GM21528 (cell line): ENCODE measurements at regions not wholly inside any gene's neighbourhood (a gene's known extent, or its start where the extent isn't known, plus 50 kb on each side); places are given as distances from the start of the nearest gene placed in this dataset.
"Not testable (repeated sequence)": the region's sequence is repeated elsewhere in the genome, so short reads cannot be mapped to it uniquely, and the experiment has no call there.

Experiments
- ATAC-seq: cut with Tn5 transposase; IDR thresholded peaks from one replicate; pipeline ENCODE4 v1.9.1; 2021; ENCODE audit warnings: mild to moderate bottlenecking, moderate library complexity; ENCODE audit not compliant: unreplicated experiment, low FRiP score

DNA sequence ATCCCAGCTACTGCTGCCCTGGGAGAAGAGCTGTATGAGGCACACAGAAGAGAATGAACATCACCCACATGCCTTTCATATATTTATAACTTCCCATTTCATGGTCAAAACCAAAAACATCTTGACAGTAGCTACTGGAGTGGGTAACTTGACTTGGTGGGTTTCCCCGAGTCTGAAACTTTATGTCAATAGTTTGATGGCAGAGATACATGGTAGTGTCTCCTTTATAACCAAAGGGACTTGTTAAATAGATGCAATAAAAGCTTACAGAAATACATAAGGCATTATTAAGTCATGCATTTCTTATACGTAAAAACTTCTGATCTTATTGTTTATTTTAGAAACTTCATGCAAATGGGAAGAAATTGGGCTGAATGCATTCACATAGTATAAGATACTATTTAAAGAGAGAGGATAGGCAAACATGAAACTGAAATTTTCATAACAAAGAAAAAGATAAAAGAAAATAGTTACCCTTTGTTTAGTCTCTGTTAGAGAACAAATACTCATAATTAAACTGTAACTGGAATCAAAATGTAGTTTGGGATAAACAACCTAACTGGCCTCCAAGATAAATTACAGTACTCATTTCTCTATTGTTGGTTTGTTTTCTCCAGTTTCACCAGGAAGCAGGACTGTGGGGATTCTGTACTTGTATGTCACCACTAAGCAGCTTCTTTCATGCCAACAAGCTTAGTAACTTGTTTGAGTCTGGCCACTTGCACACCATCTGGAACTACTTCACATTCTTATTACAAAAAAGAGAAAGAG lies 459.3 kb upstream of the MEF2C start:
- peak; percentile 37 for ATAC-seq

DNA sequence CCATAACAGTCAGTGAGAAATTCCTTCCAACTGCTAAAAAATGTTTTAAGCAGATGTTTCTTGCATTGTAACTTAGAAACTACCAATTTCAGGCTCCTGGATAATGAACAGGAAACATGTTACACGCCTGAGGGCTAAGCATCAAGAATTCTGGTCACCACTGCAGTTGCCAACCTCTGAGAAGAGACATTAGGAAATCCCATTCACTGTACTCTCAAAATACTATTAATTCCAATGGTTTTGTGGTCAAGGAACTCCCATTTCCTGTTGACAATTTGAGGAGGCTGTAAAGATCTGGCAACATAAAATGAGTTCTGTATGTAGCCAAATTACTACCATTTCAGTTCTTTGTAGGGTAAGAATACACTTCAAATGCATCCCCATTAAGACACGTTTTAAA lies 456.0 kb upstream of the MEF2C start:
- no peak for ATAC-seq

DNA sequence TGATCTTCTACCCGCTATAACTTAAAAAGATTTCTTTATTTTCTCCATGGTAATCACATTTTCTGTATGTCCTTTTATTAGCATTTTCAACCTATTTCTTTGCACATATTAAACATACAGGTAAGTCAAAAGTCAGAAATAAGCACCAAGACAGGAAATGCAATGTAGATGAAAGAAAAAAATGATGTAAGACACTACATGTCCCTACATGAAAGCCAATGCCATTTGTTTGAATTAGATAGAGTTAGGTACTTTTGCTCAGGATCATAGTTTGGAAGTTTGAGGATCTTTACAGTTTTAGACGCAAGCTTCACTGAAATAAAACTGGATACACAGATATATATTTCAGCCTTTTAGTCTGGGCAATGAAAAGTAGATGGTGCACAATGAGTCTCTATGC lies 453.1 kb upstream of the MEF2C start:
- ATAC-seq: no peak

DNA sequence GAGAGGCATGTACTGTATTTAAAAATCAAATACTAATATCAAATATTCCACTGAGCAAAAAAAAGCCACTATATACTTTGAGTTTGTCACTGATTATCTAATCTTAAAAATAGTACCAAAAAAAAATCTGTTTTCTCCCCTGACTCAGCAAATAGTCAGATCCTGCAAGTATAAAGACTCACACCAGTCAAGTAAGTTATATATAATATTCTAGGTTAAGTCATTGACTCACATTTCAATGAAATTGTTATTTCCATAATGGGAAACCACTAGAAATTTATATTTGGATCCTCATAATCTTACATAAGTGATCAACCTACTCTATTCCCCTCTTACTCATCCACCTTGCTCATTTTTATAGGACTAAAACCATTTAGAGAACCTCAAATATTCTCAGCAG lies 447.2 kb upstream of the MEF2C start:
- ATAC-seq: no peak

DNA sequence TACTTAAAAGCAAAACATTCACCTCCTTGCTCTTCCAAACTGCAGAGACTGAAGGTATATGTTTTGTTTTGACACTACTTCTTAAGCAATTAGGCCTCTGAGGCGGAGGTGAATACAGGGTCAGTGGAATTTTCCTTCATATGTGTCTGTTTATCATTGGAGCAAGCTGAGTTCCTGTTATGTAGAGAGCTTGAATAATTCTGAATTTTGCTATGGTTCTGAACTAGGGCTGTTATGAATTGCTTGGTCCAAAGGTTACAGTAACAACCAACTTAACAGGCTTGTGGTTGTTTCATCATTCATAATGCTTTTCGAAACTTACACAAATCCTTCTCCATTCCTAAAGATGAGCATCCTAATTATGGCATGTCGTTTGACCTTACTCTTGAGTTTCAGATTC lies 444.6 kb upstream of the MEF2C start:
- ATAC-seq: no peak

DNA sequence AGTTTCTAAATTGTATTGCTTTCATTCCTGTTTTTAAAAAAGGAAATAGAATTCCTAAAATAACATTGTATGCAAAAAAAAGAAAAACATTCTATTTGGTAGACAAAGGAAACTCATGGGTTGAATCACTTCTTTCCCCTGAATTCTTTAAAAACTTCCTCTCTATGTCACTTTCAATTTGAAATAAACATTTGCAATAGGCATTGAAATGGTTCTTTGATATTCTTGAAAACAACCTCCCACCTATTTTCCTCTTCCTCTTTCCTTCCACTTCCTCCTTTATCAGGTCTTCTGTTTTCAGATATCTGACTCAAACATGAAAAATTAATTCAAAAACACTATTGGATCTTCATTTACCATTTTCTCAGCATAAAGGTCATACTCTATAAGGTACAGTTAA lies 442.0 kb upstream of the MEF2C start:
- no peak for ATAC-seq

DNA sequence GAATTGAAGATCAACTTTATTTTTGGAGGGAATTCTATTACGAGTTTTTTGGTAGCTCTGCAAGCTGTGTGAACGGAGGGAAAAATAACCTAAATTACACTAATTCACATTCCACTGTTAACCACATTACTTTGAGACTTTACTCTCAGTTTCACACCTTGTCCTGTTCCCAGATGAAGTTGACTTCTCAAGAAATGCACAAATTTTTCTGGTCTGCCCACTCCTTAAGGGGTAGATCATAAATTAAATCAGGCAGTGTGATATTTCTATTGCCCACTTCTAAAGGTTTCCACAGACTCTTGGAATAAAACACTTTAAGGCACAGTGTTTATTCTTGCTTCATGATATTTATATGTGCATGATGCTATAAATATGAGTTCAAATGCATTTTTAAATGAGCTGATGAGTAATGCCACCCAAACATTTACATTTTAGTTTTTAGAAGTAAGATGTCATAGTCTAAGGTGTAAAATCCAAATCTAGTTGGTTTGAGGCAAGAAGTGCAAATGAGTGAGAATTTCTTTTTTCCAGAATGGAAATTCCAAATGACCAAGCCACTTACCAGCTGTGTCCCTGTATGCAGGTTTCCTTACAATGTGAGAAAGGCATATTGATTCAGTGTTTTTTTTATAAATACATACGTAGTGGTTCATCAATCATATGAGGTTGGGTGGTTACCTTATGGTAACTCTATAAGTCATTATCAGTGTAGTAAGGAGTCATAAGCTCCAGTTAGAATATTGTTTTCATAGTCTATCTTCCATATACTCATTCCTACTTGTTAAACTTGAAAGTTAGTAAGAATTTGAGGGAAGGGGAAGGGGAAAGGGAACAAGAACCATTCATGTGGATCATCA lies 437.7 kb upstream of the MEF2C start:
- ATAC-seq: no peak

DNA sequence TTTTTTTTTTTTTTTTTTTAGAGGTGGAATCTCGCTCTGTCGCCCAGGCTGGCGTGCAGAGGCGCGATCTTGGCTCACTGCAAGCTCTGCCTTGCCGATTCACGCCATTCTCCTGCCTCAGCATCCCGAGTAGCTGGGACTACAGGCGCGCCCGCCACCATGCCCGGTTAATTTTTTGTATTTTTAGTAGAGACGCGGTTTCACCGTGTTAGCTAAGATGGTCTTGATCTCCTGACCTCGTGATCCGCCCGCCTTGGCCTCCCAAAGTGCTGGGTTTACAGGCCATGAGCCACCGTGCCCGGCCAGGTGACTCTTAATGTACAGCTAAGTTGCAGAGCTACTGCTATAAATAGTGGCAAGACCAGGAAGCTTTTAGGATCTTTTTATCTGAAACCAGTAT lies 434.9 kb upstream of the MEF2C start:
- not testable (repeated sequence) for ATAC-seq

DNA sequence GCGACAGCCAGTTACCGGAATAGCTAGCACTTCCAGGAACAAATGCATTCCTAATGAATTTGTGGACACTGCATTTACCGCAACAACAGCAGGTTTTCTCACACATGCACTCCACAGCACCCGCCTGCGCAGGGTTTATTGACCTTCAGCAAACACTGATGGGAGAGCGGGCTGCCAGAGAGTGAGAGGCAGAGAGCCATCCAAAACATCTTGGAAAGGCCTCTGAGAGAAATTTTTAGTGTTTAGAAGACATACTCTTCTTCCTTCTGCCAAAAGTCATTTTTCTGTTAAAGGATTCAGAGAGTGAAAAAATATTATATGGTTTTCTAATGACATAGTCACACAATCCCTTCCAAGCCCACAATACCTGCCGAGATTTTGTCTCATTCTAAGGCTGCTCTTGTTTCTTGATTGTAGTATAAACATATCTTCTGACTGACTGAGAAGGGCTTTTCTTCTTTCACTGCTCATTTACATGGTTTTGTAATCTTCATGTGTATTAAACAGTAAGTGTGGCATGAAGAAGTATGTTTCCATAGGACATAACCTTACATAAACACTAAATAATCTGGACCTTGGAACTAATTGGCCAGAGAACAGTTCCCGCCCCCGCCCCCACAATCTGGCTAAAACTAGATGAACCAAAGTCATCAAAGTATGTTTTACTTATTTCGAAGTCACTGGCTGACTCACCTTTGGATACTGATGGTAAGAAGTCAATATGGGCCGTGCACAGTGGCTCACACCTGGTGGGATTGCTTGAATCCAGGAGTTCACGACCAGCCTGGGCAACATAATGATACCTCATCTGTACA lies 432.5 kb upstream of the MEF2C start:
- no peak for ATAC-seq

DNA sequence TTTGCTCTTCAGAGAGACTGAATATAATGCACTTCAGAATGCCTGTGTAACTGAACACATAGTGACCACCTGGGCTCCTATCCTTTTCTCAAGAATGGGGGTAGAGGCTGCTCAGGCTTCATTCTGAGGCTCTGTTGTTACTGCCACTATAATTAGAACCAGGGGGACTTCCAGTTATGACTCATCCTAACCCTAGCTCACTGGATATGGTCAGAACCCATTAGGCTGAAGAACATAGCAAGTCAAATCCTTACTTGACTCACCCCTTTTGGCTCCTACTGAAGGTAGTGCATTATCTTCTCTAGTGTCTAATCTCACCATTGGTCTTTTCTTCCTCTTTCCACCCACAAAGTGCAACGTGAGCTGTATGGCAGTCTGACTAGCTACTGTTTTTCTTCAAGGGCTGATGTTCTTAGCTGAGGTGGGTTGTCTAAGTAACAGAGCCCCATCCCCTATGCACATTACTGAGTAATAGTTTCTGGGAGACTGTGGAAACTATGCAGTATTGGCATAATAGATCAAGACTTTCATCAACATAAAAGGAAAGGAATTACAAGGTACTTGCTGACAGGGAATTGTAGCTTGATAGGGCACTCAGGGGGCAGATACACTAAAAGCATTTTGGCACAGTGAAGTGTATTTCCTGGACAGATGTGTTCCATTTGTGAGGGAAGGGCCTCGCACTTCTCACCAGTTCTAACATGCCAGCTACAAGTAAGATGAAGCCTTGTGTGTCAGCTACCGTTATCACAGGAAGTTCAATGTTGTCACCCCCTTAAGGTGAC lies 431.0 kb upstream of the MEF2C start:
- peak; percentile 99 for ATAC-seq

DNA sequence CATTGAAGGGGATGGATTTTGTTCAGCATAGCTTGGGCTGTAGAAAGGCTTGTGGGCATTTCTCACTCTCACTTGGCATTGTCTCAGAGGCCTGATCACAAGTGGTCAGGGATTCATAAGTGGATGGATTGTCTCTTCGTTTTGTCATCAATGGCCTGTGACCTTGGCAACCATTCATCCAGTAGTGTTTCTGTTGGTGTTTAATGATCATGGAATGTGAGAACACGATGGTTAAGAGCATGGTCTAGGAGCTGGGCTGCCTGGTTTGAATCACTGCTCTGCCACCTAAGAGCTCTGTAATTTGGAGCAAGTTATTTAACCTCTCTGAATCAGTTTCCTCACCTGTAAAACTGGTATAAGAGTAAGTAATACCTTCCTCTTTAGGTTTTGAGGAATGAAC lies 430.1 kb upstream of the MEF2C start:
- ATAC-seq: no peak

DNA sequence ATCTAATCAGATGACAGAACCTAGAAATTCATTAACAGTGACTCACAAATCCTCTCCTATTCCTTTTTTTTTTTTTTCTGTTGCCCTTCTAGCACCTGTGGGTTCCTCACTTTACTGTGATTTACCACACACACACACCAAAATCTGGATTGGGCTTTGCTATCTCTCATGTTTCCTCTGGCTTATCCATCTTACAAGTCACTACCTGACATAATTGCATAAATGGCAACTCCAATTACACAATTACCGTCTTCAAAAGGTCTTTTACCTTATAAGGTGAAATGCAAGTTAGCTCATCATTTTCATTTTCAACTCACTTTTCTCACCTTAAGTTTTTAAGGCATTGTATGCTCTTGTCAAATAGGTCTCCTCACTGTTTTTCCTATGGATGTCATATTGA lies 426.3 kb upstream of the MEF2C start:
- ATAC-seq: no peak

DNA sequence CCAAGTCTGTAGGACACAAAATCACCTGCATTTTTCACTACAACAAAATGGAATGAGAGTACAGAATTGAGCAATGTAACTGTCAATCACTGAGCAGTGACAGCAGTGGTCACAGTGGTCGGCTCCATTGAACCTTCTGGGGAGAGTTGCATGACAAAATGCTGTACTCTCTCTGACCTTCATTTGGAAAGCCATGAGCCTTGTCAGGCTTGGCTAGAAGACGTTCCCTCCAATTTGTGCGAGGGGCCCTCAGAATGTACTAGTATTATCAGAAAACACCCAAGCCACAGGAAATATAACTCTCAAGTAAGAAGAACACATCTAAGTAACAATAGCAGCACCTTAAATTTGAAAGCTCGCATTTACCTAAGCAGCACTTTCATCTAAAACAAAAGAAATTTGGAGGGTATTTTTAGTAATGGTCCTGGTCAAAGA lies 425.6 kb upstream of the MEF2C start:
- ATAC-seq: peak; percentile 92

DNA sequence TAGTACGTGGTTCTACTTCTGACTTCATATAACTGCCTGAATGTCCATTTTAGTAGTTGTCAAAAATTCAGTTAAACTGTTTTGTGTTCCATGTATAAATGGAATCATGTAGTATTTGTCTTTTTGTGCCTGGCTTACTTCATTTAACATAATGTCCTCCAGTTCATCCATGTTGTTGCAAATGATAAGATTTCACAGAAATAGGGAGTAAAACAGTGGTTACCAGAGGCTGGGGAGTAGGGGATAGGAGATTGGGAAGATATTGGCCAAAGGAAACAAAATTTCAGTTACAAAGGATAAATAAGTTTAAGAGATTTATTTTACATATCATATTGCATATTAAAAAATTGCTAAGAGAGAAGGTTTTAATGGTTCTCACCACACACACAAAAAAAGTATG lies 425.0 kb upstream of the MEF2C start:
- no peak for ATAC-seq

DNA sequence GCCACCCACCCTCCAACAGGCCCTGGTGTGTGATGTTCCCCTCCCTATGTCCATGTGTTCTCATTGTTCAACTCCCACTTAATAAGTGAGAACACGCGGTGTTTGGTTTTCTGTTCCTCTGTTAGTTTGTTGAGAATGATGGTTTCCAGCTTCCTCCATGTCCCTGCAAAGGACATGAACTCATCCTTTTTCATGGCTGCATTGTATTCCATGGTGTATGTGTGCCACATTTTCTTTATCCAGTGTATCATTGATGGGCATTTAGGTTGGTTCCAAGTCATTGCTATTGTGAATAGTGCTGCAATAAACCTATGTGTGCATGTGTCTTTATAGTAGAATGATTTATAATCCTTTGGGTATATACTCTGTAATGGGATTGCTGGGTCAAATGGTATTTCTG lies 424.2 kb upstream of the MEF2C start:
- not testable (repeated sequence) for ATAC-seq

DNA sequence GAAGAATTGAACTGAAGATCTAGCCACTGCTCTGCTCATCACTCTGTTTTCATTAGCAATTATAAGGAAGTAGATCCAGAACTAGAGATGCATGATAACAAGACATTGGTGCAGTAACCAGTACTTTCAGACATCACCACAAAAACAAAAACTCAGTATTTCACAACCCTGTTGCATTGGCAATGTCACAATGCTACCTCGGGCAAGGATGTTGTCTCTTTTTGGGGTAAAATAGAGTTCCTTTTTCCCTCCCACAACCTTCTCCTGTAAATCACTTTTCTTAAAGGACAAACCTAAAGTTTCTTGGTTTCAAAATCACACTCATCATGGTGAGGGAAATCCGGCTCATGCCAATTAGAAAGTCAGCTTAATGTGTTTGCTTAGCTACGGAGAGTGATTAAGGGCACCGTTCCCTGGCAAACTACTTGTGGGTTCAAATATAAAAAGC lies 420.1 kb upstream of the MEF2C start:
- ATAC-seq: peak; percentile 68

DNA sequence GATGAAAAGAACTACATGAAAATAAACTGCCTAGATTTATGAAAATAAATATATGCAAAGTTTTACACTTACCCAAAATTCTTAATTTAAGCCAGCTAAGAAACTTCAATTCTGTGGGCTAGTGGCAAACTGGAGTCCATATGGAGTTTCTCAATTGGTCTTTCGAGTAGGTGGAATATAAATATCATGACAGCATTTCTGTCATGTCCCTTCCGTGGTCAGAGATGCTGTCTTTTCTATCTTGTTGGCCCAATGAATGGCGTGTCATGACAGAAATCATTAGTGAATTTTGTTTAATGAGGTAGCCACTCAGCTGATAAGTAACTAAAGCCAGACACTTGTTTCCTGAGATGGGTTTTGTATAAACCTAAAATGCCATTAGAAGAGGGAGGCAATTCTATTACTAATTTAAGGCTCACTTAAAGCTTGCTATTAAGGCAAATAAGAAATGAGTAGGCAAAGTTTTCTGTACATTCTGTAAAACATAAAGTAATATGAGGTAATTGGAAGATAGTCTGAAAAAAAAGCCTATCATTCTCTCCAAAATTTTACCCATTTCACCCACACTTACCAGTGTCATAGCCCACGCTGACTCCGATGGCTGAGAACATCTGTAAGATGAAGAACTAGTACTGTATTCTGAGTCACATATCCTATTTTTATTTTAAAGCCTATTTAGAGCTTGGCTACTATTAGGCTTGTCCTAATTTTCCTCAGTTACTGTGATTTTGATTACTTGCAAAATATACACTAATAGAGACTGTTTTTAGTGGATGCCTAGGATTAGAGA lies 419.3 kb upstream of the MEF2C start:
- peak; percentile 44 for ATAC-seq

DNA sequence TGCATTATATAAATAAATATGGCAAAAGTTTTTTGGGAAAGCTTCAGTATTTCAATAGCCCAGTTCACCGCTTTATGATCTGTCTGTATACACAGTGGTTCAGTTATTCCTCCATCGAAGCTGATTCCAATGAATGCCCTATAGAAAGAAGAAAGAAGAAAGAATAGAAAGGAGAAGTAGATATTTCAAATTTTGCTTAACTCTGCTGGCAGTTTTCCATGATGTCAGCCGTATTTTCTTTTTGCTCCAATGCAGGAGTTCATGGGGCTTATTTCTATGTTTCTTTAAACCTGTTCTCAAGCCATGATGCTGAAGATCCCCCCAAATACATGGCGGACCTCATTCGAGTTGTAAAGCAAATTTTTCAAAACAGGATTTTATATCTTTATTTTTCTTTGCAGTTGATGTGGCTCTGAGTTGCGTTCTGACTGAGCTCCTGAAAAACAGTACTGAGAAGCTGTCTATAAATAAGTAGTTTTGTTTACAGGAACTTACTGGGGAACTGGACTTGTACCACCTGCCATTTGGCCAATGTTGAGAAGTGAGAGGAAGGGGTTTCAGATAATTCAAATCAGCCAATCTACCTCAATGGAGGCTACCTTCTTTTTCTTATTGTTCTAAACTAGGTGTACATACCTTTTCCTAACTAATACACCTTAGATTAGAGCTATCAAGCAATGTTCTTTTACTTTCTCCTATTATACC lies 418.5 kb upstream of the MEF2C start:
- ATAC-seq: peak; percentile 74
